ENCODE measurements at regions not wholly inside any gene's neighbourhood (a gene's known extent, or its start where the extent isn't known, plus 50 kb on each side); places are given as distances from the start of the nearest gene placed in this dataset.

DNA sequence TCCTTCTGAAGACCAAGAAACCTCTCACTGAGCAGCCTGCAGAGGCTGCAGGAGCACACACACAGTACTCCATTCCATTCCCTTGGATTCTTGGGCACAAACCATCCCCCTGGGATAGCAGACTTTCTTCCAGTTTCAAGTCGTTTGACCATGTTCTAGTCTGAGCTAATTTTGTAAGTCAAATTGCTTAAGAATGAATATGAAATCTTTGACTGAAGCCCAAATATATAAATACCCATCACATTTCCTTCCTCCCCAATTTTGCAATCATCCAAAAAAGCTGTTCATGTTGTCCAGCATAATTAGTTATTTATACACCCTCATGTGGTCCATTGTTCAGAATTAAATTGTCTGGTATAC is 231.2 kb upstream of the TPRG1 start:
- H3K9ac ChIP-seq (ENCODE audit: low read length) = no peak overlapping the region
- no peak overlapping the region for H3K4me3 ChIP-seq (ENCODE audit: low read length)
- no peaks in the 10 kb centered on the region for H3K27me3 ChIP-seq (ENCODE audit: control insufficient read depth, insufficient read depth, low read length)
- no peaks in the 10 kb centered on the region for H3K4me1 ChIP-seq (ENCODE audit: control insufficient read depth, insufficient read depth, low read length)
- no peak overlapping the region for H3K27ac ChIP-seq (ENCODE audit: low read depth, low read length)
- no peaks in the 10 kb centered on the region for H3K36me3 ChIP-seq (ENCODE audit: control insufficient read depth, insufficient read depth, low read length)

DNA sequence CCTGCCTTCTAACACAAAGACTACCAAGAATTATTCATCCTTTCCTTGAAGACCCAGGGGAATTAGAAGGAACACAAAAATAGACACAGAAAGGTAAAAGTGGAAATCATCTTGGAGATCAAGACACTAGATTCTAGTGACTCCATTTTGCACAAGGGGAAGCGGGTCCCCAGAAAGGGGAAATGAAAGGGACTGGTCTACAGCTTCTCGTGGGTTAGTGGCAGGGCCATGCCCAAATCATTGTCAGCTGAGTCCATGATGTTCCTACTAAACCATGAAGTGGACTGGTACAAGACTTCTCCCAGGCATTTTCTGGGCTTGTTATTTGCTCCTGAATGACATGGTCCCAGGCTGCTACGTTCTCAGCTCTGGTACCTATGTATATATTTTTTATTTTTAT is 230.7 kb upstream of the TPRG1 start:
- H3K36me3 ChIP-seq (ENCODE audit: control insufficient read depth, insufficient read depth, low read length) = no peaks in the 10 kb centered on the region
- no peaks in the 10 kb centered on the region for H3K4me1 ChIP-seq (ENCODE audit: control insufficient read depth, insufficient read depth, low read length)
- no peak overlapping the region for H3K27ac ChIP-seq (ENCODE audit: low read depth, low read length)
- H3K9ac ChIP-seq (ENCODE audit: low read length) = no peak overlapping the region
- H3K4me3 ChIP-seq (ENCODE audit: low read length) = no peak overlapping the region
- no peaks in the 10 kb centered on the region for H3K27me3 ChIP-seq (ENCODE audit: control insufficient read depth, insufficient read depth, low read length)

DNA sequence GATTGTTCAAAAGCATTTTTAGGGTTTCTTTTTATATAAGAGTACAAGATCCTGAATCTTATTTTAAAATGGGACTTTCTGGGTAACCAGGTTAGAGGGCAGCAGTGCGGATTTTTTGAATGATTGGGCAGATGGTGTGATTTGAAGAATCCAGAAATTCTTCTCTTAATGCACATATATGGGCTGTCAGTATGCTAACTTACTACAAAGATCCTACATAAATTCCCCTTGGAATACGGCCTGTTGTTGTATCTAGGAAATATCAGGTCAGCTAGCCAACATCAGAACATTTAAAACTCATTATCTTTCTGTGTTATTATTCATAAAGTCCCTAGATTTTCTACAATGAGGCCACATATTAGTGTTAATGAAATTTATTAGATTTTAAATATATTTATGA is 229.6 kb upstream of the TPRG1 start:
- Histone ChIP-seq H3K9ac (ENCODE audit: low read length) (no peak overlapping the region), H3K27ac (ENCODE audit: low read depth, low read length) (no peak overlapping the region), H3K4me1 (ENCODE audit: control insufficient read depth, insufficient read depth, low read length) (peaks cover 3% of the 10 kb centered on the region), H3K27me3 (ENCODE audit: control insufficient read depth, insufficient read depth, low read length) (no peaks in the 10 kb centered on the region), H3K36me3 (ENCODE audit: control insufficient read depth, insufficient read depth, low read length) (no peaks in the 10 kb centered on the region), H3K4me3 (ENCODE audit: low read length) (no peak overlapping the region)

DNA sequence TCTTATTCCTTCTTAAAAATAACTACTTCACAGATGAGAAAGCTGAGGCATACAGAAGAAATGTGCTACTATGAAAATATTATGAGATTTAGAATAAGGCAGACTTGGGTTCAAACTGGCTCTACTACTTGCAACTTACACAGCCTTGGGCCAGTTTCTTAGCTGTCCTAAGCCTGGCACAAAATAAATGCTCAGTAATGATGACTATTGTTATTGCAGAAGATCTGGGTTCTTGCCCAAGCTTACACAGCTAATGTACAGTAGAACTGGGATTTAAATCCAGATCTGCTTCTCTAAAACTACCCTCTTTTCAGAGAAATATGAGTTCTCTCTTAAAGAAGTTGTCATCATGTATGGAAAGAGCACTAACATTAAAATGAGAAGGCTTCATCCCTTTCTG is 228.2 kb upstream of the TPRG1 start:
- H3K4me1 ChIP-seq (ENCODE audit: control insufficient read depth, insufficient read depth, low read length) = peaks cover 10% of the 10 kb centered on the region
- H3K4me3 ChIP-seq (ENCODE audit: low read length) = no peak overlapping the region
- H3K27ac ChIP-seq (ENCODE audit: low read depth, low read length) = no peak overlapping the region

DNA sequence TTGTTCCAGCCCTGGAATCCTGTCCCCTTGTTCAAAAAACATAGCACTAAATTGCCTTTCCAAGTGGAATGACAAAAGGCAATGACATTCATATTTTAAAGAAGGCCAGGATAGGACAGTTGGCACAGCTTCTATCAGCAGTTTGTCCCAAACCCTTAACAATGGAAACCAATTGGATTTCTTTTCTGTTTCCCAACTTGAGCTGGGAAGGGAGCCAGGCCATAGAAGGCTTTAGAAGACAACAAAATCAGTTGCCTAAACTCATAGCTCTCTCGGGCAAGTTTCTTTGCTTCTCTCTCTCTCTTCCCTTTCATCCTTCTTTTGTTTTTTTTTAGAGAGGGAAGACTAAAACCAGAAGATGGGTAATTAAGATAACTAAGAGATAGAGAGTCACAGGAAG is 227.7 kb upstream of the TPRG1 start:
- Histone ChIP-seq H3K27ac (ENCODE audit: low read depth, low read length) (no peak overlapping the region), H3K9ac (ENCODE audit: low read length) (no peak overlapping the region), H3K36me3 (ENCODE audit: control insufficient read depth, insufficient read depth, low read length) (no peaks in the 10 kb centered on the region), H3K27me3 (ENCODE audit: control insufficient read depth, insufficient read depth, low read length) (no peaks in the 10 kb centered on the region), H3K4me1 (ENCODE audit: control insufficient read depth, insufficient read depth, low read length) (peaks cover 15% of the 10 kb centered on the region), H3K4me3 (ENCODE audit: low read length) (no peak overlapping the region)

More for the DNA sequence above, 228.2 kb upstream of the TPRG1 start:
- no peak overlapping the region for H3K9ac ChIP-seq (ENCODE audit: low read length)
- H3K27me3 ChIP-seq (ENCODE audit: control insufficient read depth, insufficient read depth, low read length) = no peaks in the 10 kb centered on the region
- H3K36me3 ChIP-seq (ENCODE audit: control insufficient read depth, insufficient read depth, low read length) = no peaks in the 10 kb centered on the region

DNA sequence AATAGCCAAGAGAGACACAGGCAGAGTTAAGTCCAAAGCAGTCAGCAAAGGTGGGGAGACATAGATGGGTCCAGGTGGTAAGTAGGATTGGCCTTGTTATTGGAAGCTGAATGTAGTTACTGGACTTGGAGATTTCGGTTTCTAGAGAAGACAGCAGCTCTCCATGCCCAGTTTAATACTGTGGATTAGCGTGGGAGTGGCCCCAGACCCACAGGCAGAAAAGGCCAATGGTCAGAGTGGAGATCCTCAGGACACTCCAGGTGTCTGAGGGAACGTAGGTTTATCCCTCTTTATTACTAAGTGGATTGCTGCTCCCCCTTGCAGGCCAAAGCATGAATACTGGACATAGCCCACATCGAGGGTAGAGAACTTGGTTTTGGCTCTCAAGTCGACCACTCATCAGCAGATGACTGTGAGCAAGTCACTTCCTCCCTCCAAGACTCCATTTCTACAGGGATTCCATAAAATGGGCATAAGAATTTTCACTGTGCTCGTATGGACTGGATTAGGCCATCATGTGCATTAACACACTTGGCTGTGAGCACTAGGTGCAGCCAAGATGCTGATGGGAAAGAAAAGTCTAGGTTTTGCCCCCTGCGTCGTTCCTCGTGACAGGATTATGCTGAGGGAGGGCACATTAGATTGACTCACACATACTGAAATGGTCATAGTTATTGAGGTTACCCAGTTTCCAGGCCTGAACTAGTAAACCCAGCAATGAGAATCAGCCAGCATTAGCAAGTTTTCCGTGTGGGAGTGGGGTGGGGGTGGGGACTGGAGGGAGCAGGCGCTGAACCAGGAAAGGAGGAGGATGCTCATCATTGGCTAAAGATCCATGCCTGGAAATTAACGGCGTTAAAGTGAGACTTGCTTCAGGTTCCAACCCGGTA is 225.2 kb upstream of the TPRG1 start:
- Histone ChIP-seq H3K27ac (ENCODE audit: low read depth, low read length) (peak overlapping the region; percentile 87), H3K36me3 (ENCODE audit: control insufficient read depth, insufficient read depth, low read length) (no peaks in the 10 kb centered on the region), H3K4me1 (ENCODE audit: control insufficient read depth, insufficient read depth, low read length) (peaks cover 29% of the 10 kb centered on the region), H3K4me3 (ENCODE audit: low read length) (peak overlapping the region; percentile 59), H3K9ac (ENCODE audit: low read length) (no peak overlapping the region), H3K27me3 (ENCODE audit: control insufficient read depth, insufficient read depth, low read length) (no peaks in the 10 kb centered on the region)

DNA sequence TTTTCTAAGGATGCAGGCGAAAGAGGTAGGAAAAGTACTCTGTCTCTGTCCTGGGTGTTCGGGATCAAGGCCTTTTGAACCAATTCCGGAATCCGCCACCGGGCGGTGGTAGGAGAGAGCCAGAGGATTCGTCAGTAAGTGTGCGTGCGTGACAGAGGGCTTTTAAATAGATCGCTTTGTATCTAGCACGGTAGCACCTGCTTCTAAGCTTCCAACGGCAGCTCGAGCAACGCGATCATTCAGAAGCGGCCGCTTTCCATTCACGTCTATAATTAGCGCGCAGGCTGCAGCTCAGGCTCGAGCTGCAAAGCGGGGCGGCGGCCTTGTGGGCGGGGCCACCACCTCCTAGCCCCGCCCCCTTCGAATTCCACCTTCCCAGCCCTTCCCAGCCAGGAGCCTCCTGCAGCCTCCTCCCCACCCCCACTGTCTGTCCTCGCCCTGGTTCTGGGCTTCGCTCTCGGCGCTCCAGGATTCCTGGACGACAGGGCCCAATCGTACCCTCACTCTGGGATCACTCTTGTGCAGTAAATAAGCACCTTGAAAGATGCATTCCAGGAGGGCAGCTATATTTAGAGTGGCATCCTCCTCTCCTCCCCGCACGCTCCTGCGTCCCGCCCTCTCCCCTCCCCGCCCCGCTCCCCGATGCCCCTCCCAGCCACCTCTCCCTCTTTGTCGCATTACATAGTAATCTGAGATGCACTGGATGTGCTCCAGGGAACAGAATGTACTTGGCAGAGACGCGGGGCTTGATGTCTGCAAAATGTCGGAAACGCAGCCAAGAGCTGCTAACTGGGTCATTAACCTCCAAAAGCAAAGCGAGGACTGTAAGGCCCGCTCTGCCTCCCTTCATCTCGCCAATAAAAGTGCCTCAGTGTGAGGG is 224.1 kb upstream of the TPRG1 start:
- Histone ChIP-seq H3K4me1 (ENCODE audit: control insufficient read depth, insufficient read depth, low read length) (peaks cover 29% of the 10 kb centered on the region), H3K27me3 (ENCODE audit: control insufficient read depth, insufficient read depth, low read length) (no peaks in the 10 kb centered on the region)

DNA sequence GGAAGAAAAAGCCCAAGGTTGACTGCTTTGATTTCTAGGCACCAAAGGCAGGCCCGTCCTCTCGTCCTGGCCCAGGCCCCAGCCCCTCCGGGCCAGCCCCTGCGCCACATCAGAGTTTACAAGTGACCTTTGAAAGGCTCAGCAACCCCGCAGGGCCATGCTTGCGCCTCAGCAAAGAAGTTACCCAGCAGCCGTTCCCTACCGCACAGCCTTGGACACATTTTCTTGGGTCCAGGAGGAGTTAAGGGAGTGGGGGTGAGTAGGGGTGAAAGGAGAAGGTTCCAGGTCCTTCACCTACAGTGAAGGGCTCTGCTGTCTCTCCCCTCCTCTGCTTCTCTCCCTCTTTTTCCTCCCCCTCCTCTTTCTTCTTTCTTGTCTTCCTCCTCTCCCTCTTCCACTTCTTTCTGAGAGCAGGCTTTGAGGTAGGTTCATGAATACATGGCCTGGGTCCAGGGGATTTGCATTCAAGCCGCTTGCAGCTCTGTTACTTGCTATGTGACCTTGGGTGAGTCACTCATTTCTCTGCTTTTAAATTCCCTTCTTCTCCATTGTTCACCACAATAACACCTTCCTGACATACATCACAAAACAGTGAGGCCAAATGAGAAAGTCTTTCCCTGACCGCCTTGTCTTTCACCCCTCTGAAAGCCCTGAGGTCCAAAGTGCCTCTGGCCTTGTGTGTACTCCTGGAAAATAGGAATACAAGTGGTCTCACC is 223.3 kb upstream of the TPRG1 start:
- Histone ChIP-seq H3K36me3 (ENCODE audit: control insufficient read depth, insufficient read depth, low read length) (no peaks in the 10 kb centered on the region), H3K27ac (ENCODE audit: low read depth, low read length) (peak overlapping the region; percentile 97), H3K4me1 (ENCODE audit: control insufficient read depth, insufficient read depth, low read length) (peaks cover 29% of the 10 kb centered on the region), H3K27me3 (ENCODE audit: control insufficient read depth, insufficient read depth, low read length) (no peaks in the 10 kb centered on the region), H3K9ac (ENCODE audit: low read length) (no peak overlapping the region), H3K4me3 (ENCODE audit: low read length) (peak overlapping the region; percentile 50)

More for the DNA sequence above, 224.1 kb upstream of the TPRG1 start:
- H3K4me3 ChIP-seq (ENCODE audit: low read length) = peak overlapping the region; percentile 59
- peak overlapping the region; percentile 29 for H3K9ac ChIP-seq (ENCODE audit: low read length)
- no peaks in the 10 kb centered on the region for H3K36me3 ChIP-seq (ENCODE audit: control insufficient read depth, insufficient read depth, low read length)
- peak overlapping the region; percentile 97 for H3K27ac ChIP-seq (ENCODE audit: low read depth, low read length)

DNA sequence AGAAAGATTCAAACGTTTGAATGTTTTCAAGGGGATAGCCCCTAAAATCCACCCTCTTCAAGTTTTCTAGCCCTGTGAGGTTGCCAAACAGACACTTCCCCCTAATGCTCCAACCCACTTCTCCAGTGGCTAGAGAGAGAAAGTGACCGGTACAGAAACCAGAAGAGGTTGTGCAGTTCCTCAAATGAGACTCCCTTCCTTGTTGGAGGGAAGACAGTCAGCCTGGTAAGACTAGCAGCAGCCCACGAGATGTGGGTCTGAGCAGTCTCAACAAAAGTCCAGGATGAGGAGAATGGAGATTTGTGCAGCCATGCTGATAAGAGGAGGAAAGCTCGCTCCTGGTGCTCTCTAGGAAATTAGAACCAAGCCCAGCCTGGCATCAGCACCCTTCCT is 222.8 kb upstream of the TPRG1 start:
- Histone ChIP-seq H3K9ac (ENCODE audit: low read length) (no peak overlapping the region), H3K4me1 (ENCODE audit: control insufficient read depth, insufficient read depth, low read length) (peaks cover 29% of the 10 kb centered on the region), H3K27me3 (ENCODE audit: control insufficient read depth, insufficient read depth, low read length) (no peaks in the 10 kb centered on the region), H3K27ac (ENCODE audit: low read depth, low read length) (peak overlapping the region; percentile 97), H3K36me3 (ENCODE audit: control insufficient read depth, insufficient read depth, low read length) (no peaks in the 10 kb centered on the region), H3K4me3 (ENCODE audit: low read length) (no peak overlapping the region)

DNA sequence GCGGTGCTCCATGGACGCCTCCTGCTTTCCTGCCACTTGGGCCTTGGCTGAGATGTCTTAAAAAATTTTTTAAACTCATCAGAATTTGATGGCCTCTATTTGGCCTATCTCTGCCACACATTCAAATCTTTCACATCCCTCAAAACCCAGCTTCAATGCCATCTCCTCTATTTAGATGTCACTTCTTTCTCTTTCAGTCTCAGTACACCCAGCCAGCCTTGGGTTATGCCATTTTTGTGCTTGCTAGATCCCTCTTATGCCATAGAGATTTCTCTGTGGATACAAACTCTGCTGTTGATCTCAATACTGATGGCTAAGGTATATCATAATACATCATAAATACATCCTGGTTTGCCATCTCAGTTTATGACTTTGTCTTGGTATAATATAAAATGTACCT is 222.3 kb upstream of the TPRG1 start:
- Histone ChIP-seq H3K27me3 (ENCODE audit: control insufficient read depth, insufficient read depth, low read length) (no peaks in the 10 kb centered on the region), H3K36me3 (ENCODE audit: control insufficient read depth, insufficient read depth, low read length) (no peaks in the 10 kb centered on the region), H3K4me1 (ENCODE audit: control insufficient read depth, insufficient read depth, low read length) (peaks cover 29% of the 10 kb centered on the region), H3K9ac (ENCODE audit: low read length) (no peak overlapping the region), H3K4me3 (ENCODE audit: low read length) (no peak overlapping the region), H3K27ac (ENCODE audit: low read depth, low read length) (peak overlapping the region; percentile 97)

DNA sequence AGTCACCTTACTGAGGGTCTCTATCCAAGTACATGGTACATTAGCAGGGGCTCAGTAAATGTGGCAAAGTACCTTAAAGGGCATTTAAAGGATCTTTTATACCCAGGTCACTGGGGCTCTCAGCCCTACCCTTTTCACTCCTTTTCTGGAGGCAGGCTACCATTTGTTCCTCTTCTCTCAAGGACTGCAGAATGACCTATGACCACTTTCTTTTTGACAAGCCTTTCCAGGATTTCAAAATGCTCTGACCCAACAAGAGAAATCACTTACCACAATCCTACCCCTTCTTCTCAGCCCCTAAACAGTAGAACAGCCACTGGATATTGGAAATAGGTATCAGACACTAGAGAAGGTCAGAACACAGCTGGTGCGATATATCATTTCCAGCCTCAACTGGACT is 221.8 kb upstream of the TPRG1 start:
- peaks cover 29% of the 10 kb centered on the region for H3K4me1 ChIP-seq (ENCODE audit: control insufficient read depth, insufficient read depth, low read length)
- no peak overlapping the region for H3K9ac ChIP-seq (ENCODE audit: low read length)
- H3K27ac ChIP-seq (ENCODE audit: low read depth, low read length) = no peak overlapping the region
- H3K4me3 ChIP-seq (ENCODE audit: low read length) = no peak overlapping the region
- no peaks in the 10 kb centered on the region for H3K36me3 ChIP-seq (ENCODE audit: control insufficient read depth, insufficient read depth, low read length)
- H3K27me3 ChIP-seq (ENCODE audit: control insufficient read depth, insufficient read depth, low read length) = no peaks in the 10 kb centered on the region

DNA sequence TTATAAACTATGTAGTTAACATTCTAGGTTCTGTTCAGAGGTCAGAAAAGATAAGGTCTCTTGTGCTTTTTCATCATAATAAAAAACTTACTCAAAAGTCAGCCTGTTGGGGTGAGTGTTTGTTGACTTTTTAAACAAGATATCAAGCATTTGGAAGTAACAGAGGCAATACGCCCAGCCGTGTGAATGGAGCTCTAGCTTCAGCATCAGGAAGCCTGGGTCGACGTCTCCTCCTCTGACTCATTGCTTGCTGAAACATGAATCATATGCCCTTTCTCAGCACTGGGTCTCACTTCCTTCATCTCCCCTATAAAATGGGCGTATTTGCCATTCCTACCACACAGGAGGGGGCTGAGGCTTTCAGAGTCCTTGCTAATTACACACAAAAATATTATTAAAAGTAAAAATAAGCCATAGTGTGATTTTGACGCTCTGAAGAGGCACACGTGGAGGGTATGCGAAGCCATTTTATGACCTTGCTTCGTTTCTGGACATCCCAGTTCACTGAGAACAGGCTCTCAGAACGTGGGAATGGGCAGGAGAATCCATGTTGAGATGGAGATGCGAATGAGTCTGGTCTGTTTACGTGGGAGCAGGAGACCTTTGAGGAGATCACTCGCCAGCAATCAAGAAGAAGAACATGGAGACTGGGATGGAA is 220.8 kb upstream of the TPRG1 start:
- H3K4me3 ChIP-seq (ENCODE audit: low read length) = no peak overlapping the region
- peaks cover 29% of the 10 kb centered on the region for H3K4me1 ChIP-seq (ENCODE audit: control insufficient read depth, insufficient read depth, low read length)
- no peak overlapping the region for H3K9ac ChIP-seq (ENCODE audit: low read length)
- peak overlapping the region; percentile 10 for H3K27ac ChIP-seq (ENCODE audit: low read depth, low read length)
- H3K27me3 ChIP-seq (ENCODE audit: control insufficient read depth, insufficient read depth, low read length) = no peaks in the 10 kb centered on the region
- no peaks in the 10 kb centered on the region for H3K36me3 ChIP-seq (ENCODE audit: control insufficient read depth, insufficient read depth, low read length)
